ENCODE measurements at regions not wholly inside any gene's neighbourhood (a gene's known extent, or its start where the extent isn't known, plus 50 kb on each side); places are given as distances from the start of the nearest gene placed in this dataset.

- no peak overlapping the region for H3K27ac ChIP-seq (ENCODE audit: low read depth, low read length)
- H3K4me3 ChIP-seq (ENCODE audit: low read length): no peak overlapping the region
- H2BK120ac ChIP-seq (ENCODE audit: low read depth, low read length): no peak overlapping the region
- no peak overlapping the region for H3K18ac ChIP-seq (ENCODE audit: low read length)
- no peak overlapping the region for H3K4ac ChIP-seq (ENCODE audit: low read depth, low read length)
- H3K4me2 ChIP-seq (ENCODE audit: low read length): no peak overlapping the region
- H3K79me1 ChIP-seq (ENCODE audit: low read length): no peaks in the 10 kb centered on the region
- H3K4me1 ChIP-seq (ENCODE audit: control insufficient read depth, low read depth, low read length): peaks cover 2% of the 10 kb centered on the region
- H3K9ac ChIP-seq (ENCODE audit: low read length): no peak overlapping the region
- H3K36me3 ChIP-seq (ENCODE audit: control insufficient read depth, insufficient read depth, low read length): no peaks in the 10 kb centered on the region
- no peak overlapping the region for H4K5ac ChIP-seq (ENCODE audit: low read length)
- H4K8ac ChIP-seq (ENCODE audit: low read depth, low read length): no peak overlapping the region
- no peak overlapping the region for H2BK5ac ChIP-seq (ENCODE audit: low read length)
- H2AK5ac ChIP-seq (ENCODE audit: low read length): no peak overlapping the region
- H3K27me3 ChIP-seq (ENCODE audit: insufficient read depth, low read length, poor library complexity): no peaks in the 10 kb centered on the region
- DNase-seq: peak; percentile 68
- WGBS (ENCODE audit: extremely low coverage, insufficient coverage, low lambda C conversion rate): no CpG with 5 or more reads among the region's 8 CpGs
- no peak overlapping the region for H3K56ac ChIP-seq (ENCODE audit: low read length)
- no peaks in the 10 kb centered on the region for H3K79me2 ChIP-seq (ENCODE audit: control insufficient read depth, insufficient read depth, low read length)
- H2BK15ac ChIP-seq (replicated peaks; ENCODE audit: low read depth): no peak overlapping the region
- H3K23ac ChIP-seq (ENCODE audit: low read length): no peak overlapping the region
Observed at GRCh38 chr9:115220319-115221005, 102.5 kb upstream of the TNC start.

GRCh38 chr9:115223471-115223870 is 105.5 kb upstream of the TNC start:
- Histone ChIP-seq H4K5ac (ENCODE audit: low read length) (no peak overlapping the region), H3K27ac (ENCODE audit: low read depth, low read length) (no peak overlapping the region), H3K4me2 (ENCODE audit: low read length) (no peak overlapping the region), H3K18ac (ENCODE audit: low read length) (no peak overlapping the region), H3K56ac (ENCODE audit: low read length) (no peak overlapping the region), H4K8ac (ENCODE audit: low read depth, low read length) (no peak overlapping the region), H2AK5ac (ENCODE audit: low read length) (no peak overlapping the region), H3K36me3 (ENCODE audit: control insufficient read depth, insufficient read depth, low read length) (no peaks in the 10 kb centered on the region), H2BK15ac (replicated peaks; ENCODE audit: low read depth) (no peak overlapping the region), H3K23ac (ENCODE audit: low read length) (no peak overlapping the region), H3K79me1 (ENCODE audit: low read length) (no peaks in the 10 kb centered on the region), H3K4ac (ENCODE audit: low read depth, low read length) (no peak overlapping the region), H3K4me3 (ENCODE audit: low read length) (no peak overlapping the region), H2BK120ac (ENCODE audit: low read depth, low read length) (no peak overlapping the region), H3K4me1 (ENCODE audit: control insufficient read depth, low read depth, low read length) (peaks cover 2% of the 10 kb centered on the region), H2BK5ac (ENCODE audit: low read length) (no peak overlapping the region), H3K79me2 (ENCODE audit: control insufficient read depth, insufficient read depth, low read length) (no peaks in the 10 kb centered on the region), H3K27me3 (ENCODE audit: insufficient read depth, low read length, poor library complexity) (no peaks in the 10 kb centered on the region), H3K9ac (ENCODE audit: low read length) (no peak overlapping the region)
- WGBS (ENCODE audit: extremely low coverage, insufficient coverage, low lambda C conversion rate): no CpG with 5 or more reads among the region's 3 CpGs
- no peak for DNase-seq

GRCh38 chr9:115225459-115226116 is 107.6 kb upstream of the TNC start:
- peak overlapping the region; percentile 89 for H2AK5ac ChIP-seq (ENCODE audit: low read length)
- no peaks in the 10 kb centered on the region for H3K79me2 ChIP-seq (ENCODE audit: control insufficient read depth, insufficient read depth, low read length)
- H3K4me3 ChIP-seq (ENCODE audit: low read length): no peak overlapping the region
- no peak overlapping the region for H3K56ac ChIP-seq (ENCODE audit: low read length)
- H3K23ac ChIP-seq (ENCODE audit: low read length): no peak overlapping the region
- no peaks in the 10 kb centered on the region for H3K27me3 ChIP-seq (ENCODE audit: insufficient read depth, low read length, poor library complexity)
- H2BK15ac ChIP-seq (replicated peaks; ENCODE audit: low read depth): peak overlapping the region; percentile 1
- no peak for DNase-seq
- H3K4me2 ChIP-seq (ENCODE audit: low read length): no peak overlapping the region
- H3K4ac ChIP-seq (ENCODE audit: low read depth, low read length): peak overlapping the region; percentile 4
- H2BK5ac ChIP-seq (ENCODE audit: low read length): no peak overlapping the region
- no peak overlapping the region for H3K9ac ChIP-seq (ENCODE audit: low read length)
- H3K79me1 ChIP-seq (ENCODE audit: low read length): no peaks in the 10 kb centered on the region
- H3K36me3 ChIP-seq (ENCODE audit: control insufficient read depth, insufficient read depth, low read length): no peaks in the 10 kb centered on the region
- no peak overlapping the region for H4K5ac ChIP-seq (ENCODE audit: low read length)
- WGBS (ENCODE audit: extremely low coverage, insufficient coverage, low lambda C conversion rate): no CpG with 5 or more reads among the region's 3 CpGs
- H2BK120ac ChIP-seq (ENCODE audit: low read depth, low read length): no peak overlapping the region
- H3K27ac ChIP-seq (ENCODE audit: low read depth, low read length): no peak overlapping the region
- no peak overlapping the region for H3K18ac ChIP-seq (ENCODE audit: low read length)
- no peak overlapping the region for H4K8ac ChIP-seq (ENCODE audit: low read depth, low read length)
- peaks cover 2% of the 10 kb centered on the region for H3K4me1 ChIP-seq (ENCODE audit: control insufficient read depth, low read depth, low read length)

- no peak overlapping the region for H3K4me2 ChIP-seq (ENCODE audit: low read length)
- no peak overlapping the region for H3K23ac ChIP-seq (ENCODE audit: low read length)
- no peak overlapping the region for H3K4me3 ChIP-seq (ENCODE audit: low read length)
- H3K56ac ChIP-seq (ENCODE audit: low read length): no peak overlapping the region
- H3K36me3 ChIP-seq (ENCODE audit: control insufficient read depth, insufficient read depth, low read length): no peaks in the 10 kb centered on the region
- H3K27ac ChIP-seq (ENCODE audit: low read depth, low read length): no peak overlapping the region
- no peak overlapping the region for H3K18ac ChIP-seq (ENCODE audit: low read length)
- H3K79me2 ChIP-seq (ENCODE audit: control insufficient read depth, insufficient read depth, low read length): no peaks in the 10 kb centered on the region
- no peak for DNase-seq
- H2BK5ac ChIP-seq (ENCODE audit: low read length): no peak overlapping the region
- H3K9ac ChIP-seq (ENCODE audit: low read length): no peak overlapping the region
- no peaks in the 10 kb centered on the region for H3K27me3 ChIP-seq (ENCODE audit: insufficient read depth, low read length, poor library complexity)
- no peak overlapping the region for H3K4ac ChIP-seq (ENCODE audit: low read depth, low read length)
- WGBS (ENCODE audit: extremely low coverage, insufficient coverage, low lambda C conversion rate): 100% methylated on average over 1 of the region's 3 CpGs
- H4K5ac ChIP-seq (ENCODE audit: low read length): no peak overlapping the region
- peaks cover 2% of the 10 kb centered on the region for H3K4me1 ChIP-seq (ENCODE audit: control insufficient read depth, low read depth, low read length)
- no peak overlapping the region for H4K8ac ChIP-seq (ENCODE audit: low read depth, low read length)
- H2BK15ac ChIP-seq (replicated peaks; ENCODE audit: low read depth): no peak overlapping the region
- H2BK120ac ChIP-seq (ENCODE audit: low read depth, low read length): no peak overlapping the region
- no peaks in the 10 kb centered on the region for H3K79me1 ChIP-seq (ENCODE audit: low read length)
- H2AK5ac ChIP-seq (ENCODE audit: low read length): no peak overlapping the region
Observed at GRCh38 chr9:115226152-115226551, 108.2 kb upstream of the TNC start.

- Histone ChIP-seq H3K9ac (ENCODE audit: low read length) (no peak overlapping the region), H2AK5ac (ENCODE audit: low read length) (no peak overlapping the region), H3K18ac (ENCODE audit: low read length) (no peak overlapping the region), H3K4me1 (ENCODE audit: control insufficient read depth, low read depth, low read length) (peaks cover 2% of the 10 kb centered on the region), H3K27me3 (ENCODE audit: insufficient read depth, low read length, poor library complexity) (no peaks in the 10 kb centered on the region), H2BK15ac (replicated peaks; ENCODE audit: low read depth) (no peak overlapping the region), H3K23ac (ENCODE audit: low read length) (no peak overlapping the region), H3K36me3 (ENCODE audit: control insufficient read depth, insufficient read depth, low read length) (no peaks in the 10 kb centered on the region), H3K4me3 (ENCODE audit: low read length) (no peak overlapping the region), H3K4ac (ENCODE audit: low read depth, low read length) (no peak overlapping the region), H2BK120ac (ENCODE audit: low read depth, low read length) (no peak overlapping the region), H3K79me2 (ENCODE audit: control insufficient read depth, insufficient read depth, low read length) (no peaks in the 10 kb centered on the region), H2BK5ac (ENCODE audit: low read length) (no peak overlapping the region), H4K8ac (ENCODE audit: low read depth, low read length) (no peak overlapping the region), H3K79me1 (ENCODE audit: low read length) (no peaks in the 10 kb centered on the region), H3K56ac (ENCODE audit: low read length) (no peak overlapping the region), H4K5ac (ENCODE audit: low read length) (no peak overlapping the region), H3K27ac (ENCODE audit: low read depth, low read length) (no peak overlapping the region), H3K4me2 (ENCODE audit: low read length) (no peak overlapping the region)
- no CpG with 5 or more reads among the region's 2 CpGs for WGBS (ENCODE audit: extremely low coverage, insufficient coverage, low lambda C conversion rate)
- DNase-seq: no peak
Observed at GRCh38 chr9:115229496-115229895, 111.5 kb upstream of the TNC start.
